HepG2 (cell line): ENCODE measurements at regions not wholly inside any gene's neighbourhood (a gene's known extent, or its start where the extent isn't known, plus 50 kb on each side); places are given as distances from the start of the nearest gene placed in this dataset.

Experiments used
- ATAC-seq: fragments of 200-7000 bp; cut with Tn5 transposase; 3 replicates; pipeline ENCODE4 v1.9.1; 2020; ENCODE audit warnings: mild to moderate bottlenecking, moderate library complexity
- BruUV-seq: library from RNA; stranded (reverse); fragments of 400-500 nt; replicated peaks from 2 replicates; lab custom pipeline; 2021; lab: Mats Ljungman, UMichigan
- CTCF ChIA-PET: fragments of 300-600 bp; formaldehyde crosslinking; extraction: SDS; loops from one replicate; lab custom pipeline; 2021; ENCODE audit warnings: low total read pairs, inconsistent platforms, low intra/inter-chr PET ratio; lab: Yijun Ruan, JAX
- POLR2A ChIA-PET: fragments of 350-600 bp; sonication (Branson Sonifier 250); formaldehyde crosslinking; loops from one replicate; lab custom pipeline; 2020; ENCODE audit warnings: antibody characterized with exemption, inconsistent platforms; lab: Yijun Ruan, JAX
- DNase-seq: peaks from one replicate; pipeline ENCODE4 v3.0.0-alpha.2; 2015; ENCODE audit warnings: low spot score
- FAIRE-seq: peaks from 3 replicates; lab custom pipeline; 2011; peaks lifted over from hg19 to GRCh38; lab: Jason Lieb, UNC
- H2AFZ ChIP-seq: one replicate; pipeline ENCODE4 v1.6.1; 2011; ENCODE audit warnings: low read length, inconsistent platforms
- H3K27ac ChIP-seq: fragments of 300-600 bp; 3 replicates; pipeline ENCODE4 v1.8.0; 2011; ENCODE audit warnings: mixed run types, mild to moderate bottlenecking, mixed read lengths, low read length, inconsistent platforms; ENCODE audit not compliant: insufficient read depth; ENCODE audit errors: extremely low read length
- H3K27me3 ChIP-seq, 2 experiments: fragments of 200-600 bp in 1 of 2; 2 replicates in 1 of 2; 3 replicates in 1 of 2; pipeline versions ENCODE4 v1.6.0 to v1.8.0; 2011; ENCODE audit warnings: low read length in 2 of 2, mild to moderate bottlenecking in 2 of 2, moderate library complexity in 2 of 2, inconsistent platforms in 1 of 2; ENCODE audit not compliant: insufficient read depth in 2 of 2, control insufficient read depth in 1 of 2
- H3K36me3 ChIP-seq, 2 experiments: fragments of 200-600 bp in 1 of 2; replicated peaks in 1 of 2; 2 replicates in 1 of 2; 3 replicates in 1 of 2; pipeline versions ENCODE4 v1.5.1 to v1.8.0; 2011; ENCODE audit warnings: low read length in 2 of 2, inconsistent platforms in 1 of 2; ENCODE audit not compliant: insufficient read depth in 2 of 2, control insufficient read depth in 1 of 2
- H3K4me1 ChIP-seq: 2 replicates; pipeline ENCODE4 v1.5.1; 2012; ENCODE audit warnings: low read length, inconsistent platforms; ENCODE audit not compliant: insufficient read depth
- H3K4me2 ChIP-seq: 2 replicates; pipeline ENCODE4 v1.6.0; 2011; ENCODE audit warnings: low read depth, low read length, inconsistent platforms
- H3K4me3 ChIP-seq, 3 experiments: fragments of 200-600 bp in 1 of 3; sonication (generic), shearing (Covaris generic) in 1 of 3; replicated peaks in 1 of 3; 2 replicates each; pipeline ENCODE4 v1.5.1; 2011 to 2016; ENCODE audit warnings: low read length in 3 of 3, inconsistent platforms in 2 of 3, low read depth in 2 of 3, mild to moderate bottlenecking in 2 of 3, control low read depth in 1 of 3, mixed read lengths in 1 of 3; ENCODE audit not compliant: insufficient read depth in 1 of 3
- H3K79me2 ChIP-seq: one replicate; pipeline ENCODE4 v1.6.1; 2011; ENCODE audit warnings: low read length, inconsistent platforms; ENCODE audit not compliant: insufficient read depth
- H3K9ac ChIP-seq: 2 replicates; pipeline ENCODE4 v1.6.0; 2011; ENCODE audit warnings: mild to moderate bottlenecking, low read depth, low read length, inconsistent platforms; ENCODE audit not compliant: insufficient read depth
- H3K9me3 ChIP-seq: 2 replicates; pipeline ENCODE4 v1.5.1; 2012; ENCODE audit warnings: mild to moderate bottlenecking, low read length
- H4K20me1 ChIP-seq: 2 replicates; pipeline ENCODE4 v1.6.0; 2011; ENCODE audit warnings: inconsistent platforms, mild to moderate bottlenecking, low read length, moderate library complexity; ENCODE audit not compliant: insufficient read depth
- CAMTA2 ChIP-seq: sonication (generic); formaldehyde crosslinking; IDR thresholded peaks from 2 replicates; pipeline ENCODE4 v1.4.0; 2020; ENCODE audit warnings: mild to moderate bottlenecking, missing genetic modification reagents, borderline replicate concordance
- CEBPB ChIP-seq: IDR thresholded peaks from 2 replicates; pipeline ENCODE4 v1.6.1; 2011; ENCODE audit warnings: low read depth, low read length, improper control_type of control experiment, borderline replicate concordance
- GABPB1 ChIP-seq: IDR thresholded peaks from 2 replicates; pipeline ENCODE4 v1.6.1; 2016; ENCODE audit warnings: mild to moderate bottlenecking, missing genetic modification reagents, moderate library complexity, missing compliant biosample characterization
- GTF2F1 ChIP-seq: fragments of 150-350 bp; IDR thresholded peaks from 2 replicates; pipeline ENCODE4 v1.6.1; 2014; ENCODE audit warnings: low read length
- HNF1A ChIP-seq, 2 experiments: sonication (generic) in 1 of 2; formaldehyde crosslinking in 1 of 2; IDR thresholded peaks; 2 replicates each; pipeline versions ENCODE4 v1.4.0 to v1.6.1; 2016 to 2020; ENCODE audit warnings: borderline replicate concordance in 1 of 2, low read depth in 1 of 2, mild to moderate bottlenecking in 1 of 2, missing genetic modification reagents in 1 of 2
- IKZF5 ChIP-seq: IDR thresholded peaks from 2 replicates; pipeline ENCODE4 v1.6.1; 2018; ENCODE audit warnings: missing genetic modification reagents, mild to moderate bottlenecking, missing compliant biosample characterization
- ZBTB7B ChIP-seq: sonication (generic); formaldehyde crosslinking; IDR thresholded peaks from 2 replicates; pipeline ENCODE4 v1.4.0; 2020; ENCODE audit warnings: missing genetic modification reagents
- ZNF572 ChIP-seq: sonication (generic); formaldehyde crosslinking; IDR thresholded peaks from 2 replicates; pipeline ENCODE4 v1.5.1; 2020; ENCODE audit warnings: mild to moderate bottlenecking, missing genetic modification reagents
- ZNF660 ChIP-seq: sonication (generic); formaldehyde crosslinking; IDR thresholded peaks from 2 replicates; pipeline ENCODE4 v1.5.1; 2020; ENCODE audit warnings: mild to moderate bottlenecking, low read depth, missing genetic modification reagents, borderline replicate concordance
- WGBS: methylation state at CpG from one replicate; pipeline ENCODE4 v1.1.6; 2017; ENCODE audit warnings: low lambda C conversion rate; 5-methylcytosine and 5-hydroxymethylcytosine counted together
- in situ Hi-C: cut with HindIII; loops from 2 replicates; pipeline ENCODE4 v1.10.0; 2017; ENCODE audit warnings: low pct_unique_long_range_greater_than_20kb; ENCODE audit not compliant: extremely low pct_ligation_motif_present
- intact Hi-C: fragments of 100-400 bp; cut with micrococcal nuclease; formaldehyde crosslinking; loops from one replicate; pipeline ENCODE4 v1.10.0; 2022; ENCODE audit not compliant: unreplicated experiment
- TF ChIP-seq, protein P1 (sequence below): sonication (generic); formaldehyde crosslinking; IDR thresholded peaks from 2 replicates; pipeline ENCODE4 v1.5.0; 2020; ENCODE audit warnings: mild to moderate bottlenecking, low read depth, missing genetic modification reagents, borderline replicate concordance

GRCh38 chr1:59051007-59051406 is 245.9 kb upstream of the FGGY start:
- in situ Hi-C loops = loop anchor here (10.0 kb wide), 1 partner anchor 266 kb away; the partner anchor contains the start of gene JUN
- no peak for FAIRE-seq
- POLR2A ChIA-PET = no interaction called here

More at GRCh38 chr1:59051007-59051406, 245.9 kb upstream of the FGGY start:
- Histone ChIP-seq H3K27ac (no peak overlapping the region), H3K36me3 (no peaks in the 10 kb centered on the region), H3K4me3 (no peak overlapping the region), H3K4me2 (no peak overlapping the region), H4K20me1 (no peaks in the 10 kb centered on the region), H3K4me1 (peaks cover 29% of the 10 kb centered on the region), H3K9me3 (no peaks in the 10 kb centered on the region), H3K79me2 (no peaks in the 10 kb centered on the region), H2AFZ (no peak overlapping the region), H3K9ac (no peak overlapping the region), H3K27me3 (peaks cover 0 to 30% of the 10 kb centered on the region in 2 experiments; a peak in 3 of 5 replicates)
- DNase-seq (no peak), ATAC-seq (no peak)
- intact Hi-C loops = loop anchor here (10.0 kb wide), 1 partner anchor 146 kb away; no protein-coding TSS in a partner anchor
- TF ChIP-seq CEBPB (no peak), GTF2F1 (no peak), CAMTA2 (CRISPR knock-in tag) (no peak), ZNF572 (no peak), IKZF5 (CRISPR knock-in tag) (no peak), HNF1A (IDR thresholded peaks at IDR 0.05; ENCODE audit: low read depth) (no peak), HNF1A (CRISPR knock-in tag; IDR thresholded peaks at IDR 0.05; ENCODE audit: borderline replicate concordance) (no peak), ZBTB7B (CRISPR knock-in tag) (no peak), GABPB1 (CRISPR knock-in tag) (no peak), ZNF660 (CRISPR knock-in tag) (no peak)
- TF ChIP-seq, protein P1, sequence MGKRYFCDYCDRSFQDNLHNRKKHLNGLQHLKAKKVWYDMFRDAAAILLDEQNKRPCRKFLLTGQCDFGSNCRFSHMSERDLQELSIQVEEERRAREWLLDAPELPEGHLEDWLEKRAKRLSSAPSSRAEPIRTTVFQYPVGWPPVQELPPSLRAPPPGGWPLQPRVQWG (CRISPR knock-in tag) = no peak
- no TSS peak for BruUV-seq
- WGBS = 58% methylated on average over 4 of the region's 4 CpGs
- CTCF ChIA-PET = no interaction called here
